D721Med (cell line): ENCODE measurements at regions not wholly inside any gene's neighbourhood (a gene's known extent, or its start where the extent isn't known, plus 50 kb on each side); places are given as distances from the start of the nearest gene placed in this dataset.

Experiments
- DNase-seq: peaks from one replicate; pipeline ENCODE4 v3.0.0; 2011; ENCODE audit warnings: low spot score; ENCODE audit not compliant: insufficient read length
- FAIRE-seq: peaks from 2 replicates; lab custom pipeline; 2011; peaks lifted over from hg19 to GRCh38; lab: Jason Lieb, UNC
- CTCF ChIP-seq: IDR thresholded peaks from 2 replicates; pipeline ENCODE4 v1.5.1; 2012; ENCODE audit warnings: mild to moderate bottlenecking, control low read depth; ENCODE audit not compliant: insufficient read depth; ENCODE audit errors: missing control alignments

GRCh38 chr6:6891125-6891721 lies 216.5 kb upstream of the RREB1 start:
- no peak for TF ChIP-seq CTCF
- FAIRE-seq (no peak), DNase-seq (no peak)

- DNase-seq (no peak), FAIRE-seq (no peak)
- TF ChIP-seq CTCF = no peak
Observed at GRCh38 chr6:6891949-6892461, 215.8 kb upstream of the RREB1 start.

GRCh38 chr6:6892744-6893583 lies 214.8 kb upstream of the RREB1 start:
- no peak for TF ChIP-seq CTCF
- DNase-seq (no peak), FAIRE-seq (no peak)

GRCh38 chr6:6893701-6894100 lies 214.1 kb upstream of the RREB1 start:
- no peak for DNase-seq
- FAIRE-seq = no peak
- no peak for TF ChIP-seq CTCF

GRCh38 chr6:6895929-6896328 lies 211.8 kb upstream of the RREB1 start:
- DNase-seq (no peak), FAIRE-seq (no peak)
- no peak for TF ChIP-seq CTCF

GRCh38 chr6:6897140-6897539 lies 210.6 kb upstream of the RREB1 start:
- TF ChIP-seq CTCF = no peak
- FAIRE-seq = no peak

GRCh38 chr6:6900569-6901204 lies 207.1 kb upstream of the RREB1 start:
- FAIRE-seq = no peak
- no peak for DNase-seq
- no peak for TF ChIP-seq CTCF

More at GRCh38 chr6:6897140-6897539, 210.6 kb upstream of the RREB1 start:
- DNase-seq = no peak
